Muscle of leg (tissue), 3 donors: ENCODE measurements at regions not wholly inside any gene's neighbourhood (a gene's known extent, or its start where the extent isn't known, plus 50 kb on each side); places are given as distances from the start of the nearest gene placed in this dataset.

ENCODE experiments used
- DNase-seq: peaks from one replicate; pipeline ENCODE4 v3.0.0; 2013
- H3K27ac ChIP-seq: one replicate; pipeline ENCODE4 v1.5.1; 2013; ENCODE audit warnings: mild to moderate bottlenecking, low read length, control low read depth
- H3K27me3 ChIP-seq: one replicate; pipeline ENCODE4 v1.6.1; 2013; ENCODE audit warnings: low read length; ENCODE audit not compliant: control insufficient read depth, insufficient read depth
- H3K36me3 ChIP-seq: one replicate; pipeline ENCODE4 v1.6.1; 2013; ENCODE audit warnings: low read length; ENCODE audit not compliant: control insufficient read depth, insufficient read depth
- H3K4me1 ChIP-seq: one replicate; pipeline ENCODE4 v1.6.1; 2013; ENCODE audit warnings: low read length; ENCODE audit not compliant: control insufficient read depth, insufficient read depth
- H3K4me3 ChIP-seq: one replicate; pipeline ENCODE4 v1.5.1; 2013; ENCODE audit warnings: low read length, control low read depth
- H3K9me3 ChIP-seq: replicated peaks from 2 replicates; pipeline ENCODE4 v1.6.1; 2013; ENCODE audit warnings: low read depth, low read length; ENCODE audit not compliant: control insufficient read depth
- WGBS: methylation state at CpG from one replicate; pipeline ENCODE4 v1.1.5; 2013; ENCODE audit warnings: missing lambda C conversion rate; ENCODE audit not compliant: insufficient coverage; 5-methylcytosine and 5-hydroxymethylcytosine counted together

GRCh38 chr4:128364565-128364964, 77.0 kb upstream of the PGRMC2 start:
- Histone ChIP-seq H3K4me3 (no peak overlapping the region), H3K9me3 (no peaks in the 10 kb centered on the region), H3K36me3 (no peaks in the 10 kb centered on the region), H3K27me3 (no peaks in the 10 kb centered on the region), H3K27ac (no peak overlapping the region), H3K4me1 (no peaks in the 10 kb centered on the region)
- no peak for DNase-seq
- 74% methylated on average over 2 of the region's 7 CpGs for WGBS

DNA sequence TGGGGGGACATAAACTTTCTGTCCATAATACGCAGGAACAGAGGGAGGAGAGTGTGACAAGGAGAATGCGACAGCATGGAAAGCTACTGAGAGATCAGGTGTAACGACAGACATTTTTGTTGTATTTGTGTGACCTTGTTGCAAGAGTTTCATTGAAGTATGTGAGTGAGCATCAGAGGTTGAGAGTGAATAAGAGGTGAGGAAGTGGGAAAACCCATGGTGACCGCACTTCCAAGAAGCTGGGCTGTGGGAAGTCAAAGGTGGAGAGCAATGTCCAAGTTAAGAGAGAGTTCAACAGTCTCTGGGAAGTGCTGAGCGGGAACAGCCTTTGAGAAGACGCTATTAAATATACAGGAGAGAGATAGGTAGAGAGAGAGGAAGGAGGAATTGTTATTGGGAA, 76.4 kb upstream of the PGRMC2 start:
- DNase-seq = no peak
- Histone ChIP-seq H3K9me3 (no peaks in the 10 kb centered on the region), H3K27ac (no peak overlapping the region), H3K4me1 (peaks cover 2% of the 10 kb centered on the region), H3K27me3 (no peaks in the 10 kb centered on the region), H3K4me3 (no peak overlapping the region), H3K36me3 (no peaks in the 10 kb centered on the region)
- 94% methylated on average over 6 of the region's 6 CpGs for WGBS

DNA sequence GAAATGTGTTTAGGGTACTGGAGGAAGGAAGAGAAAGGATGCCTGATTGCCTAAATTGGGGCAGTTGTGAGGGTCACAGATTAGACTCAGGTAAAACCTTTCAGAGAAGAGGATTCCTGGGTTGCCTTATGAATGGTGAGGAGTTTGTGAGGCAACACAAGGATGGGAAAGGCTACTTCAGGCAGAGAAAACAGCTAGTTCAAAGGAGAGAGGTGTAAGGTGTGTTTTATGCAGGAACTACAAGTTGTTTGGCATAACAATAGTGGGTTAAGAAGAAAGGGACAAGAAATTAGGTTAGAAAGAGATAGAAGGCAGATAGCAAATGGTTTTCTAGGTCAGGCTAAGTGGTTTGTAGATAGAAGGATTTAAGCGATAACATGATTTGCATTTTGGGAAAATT, 75.1 kb upstream of the PGRMC2 start:
- Histone ChIP-seq H3K4me1 (peaks cover 13% of the 10 kb centered on the region), H3K27ac (no peak overlapping the region), H3K4me3 (no peak overlapping the region), H3K27me3 (no peaks in the 10 kb centered on the region), H3K36me3 (no peaks in the 10 kb centered on the region), H3K9me3 (no peaks in the 10 kb centered on the region)
- DNase-seq = no peak
- 88% methylated on average over 1 of the region's 1 CpG for WGBS

DNA sequence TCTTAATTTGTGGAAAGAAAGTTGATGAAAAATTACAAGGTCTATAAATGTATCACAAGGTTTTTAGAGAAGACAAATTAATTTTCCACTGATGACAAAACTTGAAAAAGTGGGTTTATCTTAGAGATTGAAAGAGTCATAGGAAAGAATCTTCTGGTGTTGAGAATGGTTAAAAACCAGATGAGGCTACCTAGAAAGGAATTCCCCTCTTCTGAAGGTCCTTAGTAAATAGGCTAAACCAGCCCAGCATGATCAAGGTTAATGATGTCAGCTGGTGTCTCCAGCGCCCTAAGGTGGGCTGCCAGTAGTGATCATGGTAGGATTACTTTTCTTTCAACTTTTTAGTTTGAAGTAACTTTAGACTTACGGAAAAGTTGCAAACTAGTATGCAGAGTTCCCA, 71.8 kb upstream of the PGRMC2 start:
- H3K36me3 ChIP-seq = no peaks in the 10 kb centered on the region
- H3K9me3 ChIP-seq = no peaks in the 10 kb centered on the region
- no peak overlapping the region for H3K4me3 ChIP-seq
- no peak for DNase-seq
- H3K27ac ChIP-seq = no peak overlapping the region
- no peaks in the 10 kb centered on the region for H3K27me3 ChIP-seq
- peaks cover 21% of the 10 kb centered on the region for H3K4me1 ChIP-seq
- WGBS = no CpG with 5 or more reads among the region's 2 CpGs

GRCh38 chr4:128358913-128359279, 71.3 kb upstream of the PGRMC2 start:
- DNase-seq = no peak
- H3K36me3 ChIP-seq = no peaks in the 10 kb centered on the region
- peaks cover 21% of the 10 kb centered on the region for H3K4me1 ChIP-seq
- no peak overlapping the region for H3K4me3 ChIP-seq
- no peak overlapping the region for H3K27ac ChIP-seq
- no peaks in the 10 kb centered on the region for H3K27me3 ChIP-seq
- 83% methylated on average over 1 of the region's 2 CpGs for WGBS
- no peaks in the 10 kb centered on the region for H3K9me3 ChIP-seq

DNA sequence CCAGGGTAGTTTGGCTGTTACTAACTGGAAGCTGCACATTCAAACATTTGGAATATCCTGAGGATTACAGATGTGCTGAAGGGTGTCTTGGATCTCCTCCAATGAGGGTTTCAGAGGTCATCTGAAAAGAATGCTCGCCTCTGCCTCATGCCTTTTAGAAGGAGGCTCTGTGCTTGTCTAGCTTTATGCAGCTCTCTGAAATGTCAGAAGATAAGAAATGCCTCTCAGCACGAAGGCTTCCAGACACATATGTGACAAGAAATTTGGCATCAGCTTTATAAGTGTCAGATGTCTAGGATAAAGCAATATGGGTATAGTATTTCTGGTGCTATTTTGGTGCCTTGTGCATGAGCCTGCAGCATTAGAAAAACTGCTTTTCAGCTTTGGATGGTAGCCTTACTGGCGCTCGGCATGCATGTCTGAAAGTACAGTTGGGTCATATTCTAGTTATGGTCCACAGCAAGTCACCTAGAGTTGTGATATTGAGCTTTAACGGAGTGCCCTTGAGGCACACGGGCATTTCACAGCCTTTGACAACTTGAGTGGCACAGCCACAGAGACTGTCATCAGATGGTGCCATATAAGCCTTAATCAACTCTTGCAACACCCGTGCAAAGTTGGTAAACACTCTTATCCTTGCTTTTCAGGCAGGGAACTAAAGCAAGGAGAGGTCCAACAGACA, 70.8 kb upstream of the PGRMC2 start:
- H3K27me3 ChIP-seq = no peaks in the 10 kb centered on the region
- DNase-seq = peak; percentile 61
- peak overlapping the region; percentile 30 for H3K27ac ChIP-seq
- H3K9me3 ChIP-seq = no peaks in the 10 kb centered on the region
- peaks cover 21% of the 10 kb centered on the region for H3K4me1 ChIP-seq
- no peaks in the 10 kb centered on the region for H3K36me3 ChIP-seq
- WGBS = 80% methylated on average over 6 of the region's 7 CpGs
- no peak overlapping the region for H3K4me3 ChIP-seq

- 80% methylated on average over 1 of the region's 2 CpGs for WGBS
- Histone ChIP-seq H3K27me3 (no peaks in the 10 kb centered on the region), H3K9me3 (no peaks in the 10 kb centered on the region), H3K36me3 (no peaks in the 10 kb centered on the region), H3K4me1 (peaks cover 21% of the 10 kb centered on the region), H3K27ac (no peak overlapping the region), H3K4me3 (no peak overlapping the region)
- no peak for DNase-seq
Observed at GRCh38 chr4:128357286-128357685, 69.7 kb upstream of the PGRMC2 start.

DNA sequence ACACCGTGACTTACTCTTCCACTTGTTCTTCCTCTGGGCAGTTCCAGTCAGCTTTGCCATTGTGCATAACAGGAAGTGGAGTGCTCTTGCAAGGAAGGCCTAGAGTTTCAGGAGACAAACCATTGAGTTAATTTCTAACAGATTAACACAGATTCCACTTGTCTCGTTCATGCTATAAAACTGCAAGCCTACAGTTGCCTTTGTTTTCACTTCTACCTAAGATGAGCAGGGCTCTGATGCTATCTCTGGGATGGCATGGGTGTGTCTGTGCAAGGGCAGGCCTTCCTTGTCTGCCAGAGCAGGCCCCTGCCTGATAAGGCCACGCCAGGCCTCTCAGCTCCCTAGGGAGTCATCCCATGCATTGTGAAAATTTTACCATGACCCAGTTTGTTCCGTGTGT, 67.7 kb upstream of the PGRMC2 start:
- no peak for DNase-seq
- peaks cover 21% of the 10 kb centered on the region for H3K4me1 ChIP-seq
- no peaks in the 10 kb centered on the region for H3K27me3 ChIP-seq
- no peaks in the 10 kb centered on the region for H3K9me3 ChIP-seq
- H3K36me3 ChIP-seq = no peaks in the 10 kb centered on the region
- H3K4me3 ChIP-seq = no peak overlapping the region
- H3K27ac ChIP-seq = no peak overlapping the region
- no CpG with 5 or more reads among the region's 4 CpGs for WGBS

- Histone ChIP-seq H3K4me3 (no peak overlapping the region), H3K36me3 (no peaks in the 10 kb centered on the region), H3K27ac (no peak overlapping the region), H3K27me3 (no peaks in the 10 kb centered on the region), H3K4me1 (peaks cover 19% of the 10 kb centered on the region), H3K9me3 (no peaks in the 10 kb centered on the region)
- 62% methylated on average over 2 of the region's 4 CpGs for WGBS
- peak; percentile 19 for DNase-seq
Observed at GRCh38 chr4:128354205-128354821, 66.7 kb upstream of the PGRMC2 start.

DNA sequence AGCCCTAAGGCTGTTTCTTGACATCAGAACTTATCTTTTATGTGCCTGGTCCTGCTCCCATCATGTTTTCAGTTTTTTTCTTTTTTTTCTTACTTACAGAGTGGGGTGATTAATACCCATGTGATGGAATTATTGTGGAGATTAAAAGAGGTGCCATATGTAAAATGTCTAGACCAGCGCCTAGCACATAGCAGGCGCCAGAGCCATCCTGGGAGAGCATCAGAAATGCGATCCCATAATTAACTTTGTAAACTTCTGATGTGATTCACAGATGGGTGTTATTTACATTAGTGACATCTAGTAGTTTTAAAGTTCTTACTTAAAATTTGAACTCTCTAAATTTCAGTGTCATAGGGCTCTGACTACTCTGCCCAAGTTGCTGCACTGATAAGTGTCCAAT, 66.2 kb upstream of the PGRMC2 start:
- H3K27ac ChIP-seq = no peak overlapping the region
- WGBS = no CpG with 5 or more reads among the region's 3 CpGs
- no peak for DNase-seq
- H3K36me3 ChIP-seq = no peaks in the 10 kb centered on the region
- peaks cover 18% of the 10 kb centered on the region for H3K4me1 ChIP-seq
- no peaks in the 10 kb centered on the region for H3K27me3 ChIP-seq
- no peaks in the 10 kb centered on the region for H3K9me3 ChIP-seq
- no peak overlapping the region for H3K4me3 ChIP-seq

GRCh38 chr4:128351502-128351901, 63.9 kb upstream of the PGRMC2 start:
- H3K27me3 ChIP-seq = no peaks in the 10 kb centered on the region
- 100% methylated on average over 1 of the region's 1 CpG for WGBS
- H3K4me1 ChIP-seq = peaks cover 3% of the 10 kb centered on the region
- no peaks in the 10 kb centered on the region for H3K9me3 ChIP-seq
- no peak overlapping the region for H3K27ac ChIP-seq
- H3K36me3 ChIP-seq = no peaks in the 10 kb centered on the region
- no peak for DNase-seq
- no peak overlapping the region for H3K4me3 ChIP-seq
